PFSK-1 (cell line): ENCODE measurements at regions not wholly inside any gene's neighbourhood (a gene's known extent, or its start where the extent isn't known, plus 50 kb on each side); places are given as distances from the start of the nearest gene placed in this dataset.

Experiments used
- POLR2AphosphoS5 ChIP-seq: IDR thresholded peaks from 2 replicates; pipeline ENCODE4 v1.6.1; 2012; ENCODE audit warnings: low read depth, mild to moderate bottlenecking, control low read depth, low read length, moderate library complexity
- REST ChIP-seq, 2 experiments: IDR thresholded peaks; 2 replicates each; pipeline versions ENCODE4 v1.6.1 to v1.8.0; 2011 to 2012; ENCODE audit warnings: low read depth in 2 of 2, low read length in 2 of 2, control low read depth in 1 of 2, inconsistent platforms in 1 of 2, mild to moderate bottlenecking in 1 of 2, moderate library complexity in 1 of 2; ENCODE audit not compliant: insufficient read depth in 1 of 2
- SIN3A ChIP-seq: IDR thresholded peaks from 2 replicates; pipeline ENCODE4 v1.6.1; 2012; ENCODE audit warnings: mild to moderate bottlenecking, low read length, moderate library complexity, borderline replicate concordance; ENCODE audit not compliant: insufficient read depth

DNA sequence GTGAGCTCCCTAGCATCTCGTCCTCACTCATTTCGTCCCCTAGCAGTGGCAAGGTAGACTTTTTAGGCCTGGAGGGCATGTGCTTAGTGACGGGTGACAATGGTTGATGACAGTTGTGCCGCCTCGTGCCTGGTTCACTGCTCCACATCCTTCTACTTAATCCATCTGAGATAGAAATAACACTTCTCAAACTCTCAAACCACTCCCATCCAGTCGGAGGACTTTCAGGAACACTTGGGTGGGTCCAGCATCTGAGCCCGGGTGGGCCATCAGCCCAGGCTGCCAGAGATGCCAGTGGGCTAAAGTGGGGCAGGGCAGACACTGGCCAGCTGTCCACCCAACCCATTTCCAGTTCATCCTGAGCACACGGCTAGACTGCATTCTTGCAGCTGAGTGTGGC, 79.7 kb upstream of the SMAD3 start:
- TF ChIP-seq POLR2AphosphoS5: no peak
- TF ChIP-seq REST (IDR thresholded peaks at IDR 0.05; ENCODE audit: insufficient read depth in 1 of 2, low read depth in 2 of 2, low read length in 2 of 2): no peak
- no peak for TF ChIP-seq SIN3A
